Transverse colon (tissue), 4 donors: ENCODE measurements at regions not wholly inside any gene's neighbourhood (a gene's known extent, or its start where the extent isn't known, plus 50 kb on each side); places are given as distances from the start of the nearest gene placed in this dataset.

ENCODE experiments used
- DNase-seq: peaks from one replicate; pipeline ENCODE4 v3.0.0-alpha.2; 2019
- H3K27ac ChIP-seq, 4 donors: fragments of 200-600 bp; sonication (generic); 2 replicates each; pipeline ENCODE4 v1.5.1; 2016 to 2018; ENCODE audit warnings: inconsistent platforms in 4 of 4
- H3K27me3 ChIP-seq: fragments of 200-600 bp; sonication (generic); 2 replicates; pipeline ENCODE4 v1.5.1; 2017; ENCODE audit warnings: inconsistent platforms
- H3K36me3 ChIP-seq, 4 donors: fragments of 200-600 bp; sonication (generic); 2 replicates each; pipeline ENCODE4 v1.5.1; 2017 to 2019; ENCODE audit warnings: inconsistent platforms in 4 of 4
- H3K4me1 ChIP-seq, 4 donors: fragments of 200-600 bp; sonication (generic); 2 replicates each; pipeline ENCODE4 v1.5.1; 2017 to 2020; ENCODE audit warnings: inconsistent platforms in 4 of 4
- H3K4me3 ChIP-seq, 4 donors: fragments of 200-600 bp; sonication (generic); 1 replicate in 1 of 4; 2 replicates in 3 of 4; pipeline versions ENCODE4 v1.5.1 to v1.6.1; 2017 to 2019; ENCODE audit warnings: inconsistent platforms in 4 of 4
- H3K9me3 ChIP-seq, 2 donors: fragments of 200-600 bp; sonication (generic); 2 replicates each; pipeline ENCODE4 v1.5.1; 2017 to 2019; ENCODE audit warnings: inconsistent platforms in 2 of 2
- CTCF ChIP-seq, 5 experiments: fragments of 200-600 bp in 3 of 5; fragments of 450-650 bp in 2 of 5; sonication (generic) in 3 of 5; IDR thresholded peaks; 1 replicate in 2 of 5; 2 replicates in 3 of 5; pipeline ENCODE4 v1.5.1; 2016 to 2017; ENCODE audit warnings: antibody characterized with exemption in 5 of 5, inconsistent platforms in 3 of 5, mild to moderate bottlenecking in 2 of 5, moderate library complexity in 1 of 5
- EP300 ChIP-seq: sonication (generic); formaldehyde crosslinking; IDR thresholded peaks from one replicate; pipeline ENCODE4 v1.6.1; 2017; ENCODE audit warnings: antibody characterized with exemption, low read depth
- POLR2A ChIP-seq: fragments of 450-650 bp; IDR thresholded peaks from one replicate; pipeline ENCODE4 v1.6.1; 2016; ENCODE audit warnings: antibody characterized with exemption, mild to moderate bottlenecking, moderate library complexity
- POLR2AphosphoS5 ChIP-seq, 3 donors: sonication (generic); formaldehyde crosslinking; IDR thresholded peaks; one replicate each; pipeline ENCODE4 v1.6.1; 2016; ENCODE audit warnings: antibody characterized with exemption in 3 of 3
- WGBS, 2 donors: methylation state at CpG; one replicate each; pipeline ENCODE4 v1.1.5; 2018; ENCODE audit warnings: low coverage in 1 of 2; 5-methylcytosine and 5-hydroxymethylcytosine counted together
- in situ Hi-C, 4 donors: fragments of 200-750 bp; cut with MboI; loops; one replicate each; pipeline versions ENCODE4 v1.15.0 to v1.15.1; 2017; ENCODE audit warnings: low sequenced_read_pairs in 3 of 4, low pct_ligation_motif_present in 1 of 4, low pct_unique_long_range_greater_than_20kb in 1 of 4
- intact Hi-C: fragments of 100-400 bp; cut with DNase I; formaldehyde crosslinking; loops from one replicate; pipeline ENCODE4 v1.15.1; 2023; ENCODE audit warnings: low total_unique reads

GRCh38 chr9:119020730-119021333, 348.4 kb downstream of the BRINP1 start:
- Histone ChIP-seq H3K36me3 (no peaks in the 10 kb centered on the region), H3K4me1 (no peaks in the 10 kb centered on the region), H3K9me3 (no peaks in the 10 kb centered on the region), H3K27me3 (no peaks in the 10 kb centered on the region), H3K4me3 (no peak overlapping the region), H3K27ac (no peak overlapping the region)
- TF ChIP-seq CTCF (IDR thresholded peaks at IDR 0.05) = no peak
- no peak for TF ChIP-seq POLR2AphosphoS5 (IDR thresholded peaks at IDR 0.05)
- no peak for TF ChIP-seq EP300
- no peak for TF ChIP-seq POLR2A
- no peak for DNase-seq
- in situ Hi-C loops = no loop called here
- intact Hi-C loops = no loop called here
- WGBS, 2 donors = 66 to 100% methylated on average over 1 to 4 of the region's 4 CpGs

GRCh38 chr9:119026120-119026519, 343.1 kb downstream of the BRINP1 start:
- Histone ChIP-seq H3K27ac (peak overlapping the region; percentile 58 to 81 (median 66)), H3K9me3 (no peaks in the 10 kb centered on the region), H3K4me3 (no peak overlapping the region), H3K36me3 (no peaks in the 10 kb centered on the region), H3K4me1 (peaks cover 0 to 6% (median 0%) of the 10 kb centered on the region in 4 donors), H3K27me3 (no peaks in the 10 kb centered on the region)
- DNase-seq = peak; percentile 8
- in situ Hi-C loops = no loop called here
- WGBS, 2 donors = 64 to 79% methylated on average over 2 to 4 of the region's 4 CpGs
- intact Hi-C loops = no loop called here
- TF ChIP-seq EP300 = no peak
- TF ChIP-seq CTCF (IDR thresholded peaks at IDR 0.05) = no peak
- no peak for TF ChIP-seq POLR2A
- no peak for TF ChIP-seq POLR2AphosphoS5 (IDR thresholded peaks at IDR 0.05)

- Histone ChIP-seq H3K27ac (peak overlapping the region; percentile 38 to 81 (median 65)), H3K9me3 (no peaks in the 10 kb centered on the region), H3K36me3 (no peaks in the 10 kb centered on the region), H3K4me3 (no peak overlapping the region), H3K4me1 (peaks cover 0 to 6% (median 0%) of the 10 kb centered on the region in 4 donors), H3K27me3 (no peaks in the 10 kb centered on the region)
- intact Hi-C loops (no loop called here), in situ Hi-C loops (no loop called here)
- TF ChIP-seq CTCF (IDR thresholded peaks at IDR 0.05) (peak in 1 of 5 experiments; percentile 10), POLR2A (no peak)
- DNase-seq = no peak
- WGBS, 2 donors = 62 to 83% methylated on average over 7 of the region's 7 CpGs
These were observed 341.1 kb downstream of the BRINP1 start for GRCh38 chr9:119027901-119028699.

GRCh38 chr9:119029886-119030285, 339.3 kb downstream of the BRINP1 start:
- Histone ChIP-seq H3K9me3 (no peaks in the 10 kb centered on the region), H3K4me3 (no peak overlapping the region), H3K27ac (no peak overlapping the region), H3K36me3 (no peaks in the 10 kb centered on the region), H3K27me3 (no peaks in the 10 kb centered on the region), H3K4me1 (peaks cover 0 to 6% (median 0%) of the 10 kb centered on the region in 4 donors)
- intact Hi-C loops = no loop called here
- TF ChIP-seq POLR2A (no peak), EP300 (no peak), CTCF (IDR thresholded peaks at IDR 0.05) (no peak), POLR2AphosphoS5 (IDR thresholded peaks at IDR 0.05) (no peak)
- WGBS, 2 donors = 81 to 95% methylated on average over 5 of the region's 5 CpGs
- in situ Hi-C loops = no loop called here
- no peak for DNase-seq
